ENCODE measurements at regions not wholly inside any gene's neighbourhood (a gene's known extent, or its start where the extent isn't known, plus 50 kb on each side); places are given as distances from the start of the nearest gene placed in this dataset.

GRCh38 chr2:225097035-225097434 is 54.8 kb upstream of the DOCK10 start (continued):
- TF ChIP-seq ZNF362 (tag by site-specific recombination; IDR thresholded peaks at IDR 0.05) (no peak), ZNF777 (tag by site-specific recombination; IDR thresholded peaks at IDR 0.05; ENCODE audit: borderline replicate concordance) (no peak), ZNF768 (tag by site-specific recombination; IDR thresholded peaks at IDR 0.05) (no peak), ZNF202 (tag by site-specific recombination; IDR thresholded peaks at IDR 0.05; ENCODE audit: borderline replicate concordance) (no peak), ZNF704 (tag by site-specific recombination; IDR thresholded peaks at IDR 0.05) (no peak), WT1 (tag by site-specific recombination; IDR thresholded peaks at IDR 0.05) (no peak)

All from HEK293 (cell line).